ENCODE measurements at regions not wholly inside any gene's neighbourhood (a gene's known extent, or its start where the extent isn't known, plus 50 kb on each side); places are given as distances from the start of the nearest gene placed in this dataset.

DNA sequence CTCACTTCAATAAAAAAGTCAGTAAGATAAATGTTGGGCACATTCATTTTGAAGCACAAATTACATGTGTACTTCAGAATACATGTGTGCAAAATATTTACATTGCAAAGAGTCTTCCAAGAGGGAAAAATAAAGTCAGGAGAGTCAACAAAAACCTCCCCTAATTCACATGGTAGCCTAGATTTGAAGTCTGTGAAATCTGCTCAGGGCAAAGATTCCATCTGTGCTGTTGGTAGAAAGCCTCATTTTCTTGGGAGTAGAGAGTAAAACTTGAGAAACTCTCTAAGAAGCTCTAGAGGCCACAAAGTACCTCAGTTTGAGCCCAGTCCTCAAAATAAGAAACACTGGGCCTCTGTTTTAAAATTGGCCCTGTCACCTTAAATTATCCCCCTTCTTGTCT, 303.4 kb downstream of the RAB28 start:
- no peak for DNase-seq

DNA sequence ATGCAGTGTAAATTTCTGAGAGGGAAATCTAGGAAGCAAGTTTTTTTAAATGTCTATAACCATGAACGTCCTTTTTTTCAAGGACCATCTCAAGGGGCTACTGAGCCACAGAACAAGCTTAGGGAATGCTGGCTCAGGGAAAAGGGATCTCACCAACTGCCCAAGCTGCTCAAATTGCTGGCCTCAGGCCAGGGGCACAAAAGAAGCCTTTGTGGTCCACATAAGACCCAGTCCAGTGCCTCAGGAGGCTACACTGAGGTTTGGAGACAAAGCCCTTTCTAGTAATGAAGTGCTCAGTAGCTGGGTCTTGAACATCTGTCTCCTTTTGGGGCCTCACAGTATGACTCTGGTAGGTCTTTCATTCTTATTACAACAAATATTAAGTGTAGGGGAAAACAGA, 305.5 kb downstream of the RAB28 start:
- DNase-seq = no peak

GRCh38 chr4:13176741-13177142, 307.4 kb downstream of the RAB28 start:
- no peak for DNase-seq

- DNase-seq = no peak
Measured at GRCh38 chr4:13174926-13175325, 309.2 kb downstream of the RAB28 start.

DNA sequence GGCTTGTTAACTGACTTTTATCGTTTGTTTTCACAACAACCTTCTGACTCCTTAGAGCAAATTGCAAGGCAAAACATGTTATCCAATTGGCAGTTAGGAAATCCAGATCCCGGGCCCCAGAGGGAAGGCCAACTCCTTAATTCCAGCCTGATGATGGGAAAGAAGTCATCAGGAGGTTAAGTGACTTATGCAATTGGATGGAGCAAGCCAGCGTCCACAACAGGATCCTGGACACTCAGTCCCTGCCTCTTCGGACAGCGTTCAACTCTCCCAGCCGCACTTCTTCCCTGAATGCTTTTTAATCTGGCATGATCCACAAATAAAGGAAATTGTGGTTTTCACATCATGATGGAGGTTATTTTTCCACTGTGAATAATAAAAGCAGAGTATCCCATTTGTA, 310.1 kb downstream of the RAB28 start:
- DNase-seq = no peak

DNA sequence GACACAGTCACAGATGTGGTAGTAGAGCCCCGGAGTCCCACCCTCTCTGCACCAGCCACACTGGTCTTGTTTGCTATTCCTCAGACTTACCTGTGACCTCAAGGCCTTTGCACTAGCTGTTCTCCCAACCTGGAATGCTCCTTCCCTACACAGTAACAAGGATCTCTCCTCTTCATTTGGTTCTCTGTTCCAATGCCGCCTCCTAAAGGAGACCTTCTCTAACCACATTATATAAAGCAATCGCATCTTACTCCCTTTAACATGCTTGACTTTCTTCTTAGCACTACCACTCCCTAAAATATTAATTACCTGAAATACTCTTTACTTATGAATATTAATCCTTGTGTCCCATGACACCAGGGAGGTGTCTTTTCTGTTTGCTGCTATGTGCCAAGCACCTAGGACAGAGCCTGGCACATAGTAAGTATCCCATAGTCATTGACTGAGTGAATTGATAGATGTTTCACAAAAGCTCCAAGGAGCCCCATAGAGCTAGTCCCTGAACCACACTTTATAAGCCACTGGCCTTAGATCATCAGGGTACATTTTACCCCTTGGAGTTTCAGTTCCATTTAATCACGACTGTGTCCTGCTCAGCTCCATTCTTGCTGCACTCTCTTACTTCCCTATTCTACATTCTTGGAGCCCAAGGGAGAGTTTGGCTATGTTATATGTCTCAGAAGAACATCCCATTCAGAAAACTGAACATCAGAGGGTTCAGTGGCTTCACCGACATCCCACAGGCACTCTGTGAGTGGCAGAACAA, 312.7 kb downstream of the RAB28 start:
- DNase-seq = no peak

GRCh38 chr4:13169731-13170525, 314.2 kb downstream of the RAB28 start:
- DNase-seq = no peak

DNA sequence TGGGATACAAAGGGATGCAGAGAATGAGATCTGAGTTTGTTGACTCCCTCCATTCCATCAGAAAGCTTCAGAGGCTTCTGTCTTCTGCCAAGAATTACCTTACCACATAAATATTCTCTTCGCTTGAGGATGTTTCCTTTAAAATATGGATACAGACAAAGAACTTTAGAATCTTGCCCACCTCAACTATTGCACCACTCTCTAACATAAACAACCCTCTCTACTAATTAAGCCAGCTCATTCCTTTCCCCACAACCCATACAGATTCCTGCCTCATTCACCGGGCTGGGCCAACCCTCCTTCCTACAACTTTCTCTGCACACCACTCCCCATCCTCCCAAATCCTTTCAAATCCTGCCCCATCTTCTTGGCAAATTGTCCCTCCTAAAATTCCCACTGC, 315.8 kb downstream of the RAB28 start:
- no peak for DNase-seq

DNA sequence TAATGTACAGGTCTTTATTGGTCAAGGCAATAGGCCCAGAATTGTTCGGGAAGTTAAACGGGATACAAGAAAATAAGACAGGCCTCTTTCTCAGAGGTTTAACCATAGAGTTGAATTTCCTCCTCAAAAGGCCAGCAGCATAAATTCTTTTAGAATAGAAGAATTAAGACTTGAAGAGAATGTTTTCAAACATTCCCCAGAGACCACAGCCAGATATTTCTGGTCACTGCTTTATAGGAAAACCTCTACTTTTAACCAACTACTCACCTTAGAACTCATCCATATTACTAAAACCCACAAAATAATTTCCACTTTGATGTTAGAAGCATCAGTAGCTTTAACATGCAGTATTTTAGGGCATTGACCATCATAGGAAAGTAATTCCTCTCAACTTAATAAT, 317.9 kb downstream of the RAB28 start:
- DNase-seq = no peak

- no peak for DNase-seq
Measured at GRCh38 chr4:13164783-13165331, 319.3 kb downstream of the RAB28 start.

DNA sequence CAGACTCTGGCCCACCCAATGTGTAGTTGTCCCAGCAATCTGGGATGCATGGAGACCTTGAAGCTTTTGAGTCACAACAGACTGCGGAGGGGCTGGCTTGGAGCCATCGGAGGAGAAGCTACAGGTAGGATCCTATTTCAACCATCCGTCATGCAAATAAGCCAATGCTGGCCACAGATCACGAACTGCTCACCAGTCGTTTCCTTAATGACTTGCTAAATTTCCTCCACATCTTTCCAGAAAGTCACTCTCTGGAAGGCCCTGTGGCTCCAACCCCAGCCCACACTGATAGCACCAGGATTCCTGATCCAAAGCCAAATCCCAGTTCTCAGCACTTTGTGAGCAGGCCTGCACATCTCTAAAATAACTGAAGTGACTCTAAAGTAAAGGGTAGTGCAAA, 321.3 kb downstream of the RAB28 start:
- no peak for DNase-seq

- no peak for DNase-seq
Measured at GRCh38 chr4:13160920-13161319, 323.2 kb downstream of the RAB28 start.

DNA sequence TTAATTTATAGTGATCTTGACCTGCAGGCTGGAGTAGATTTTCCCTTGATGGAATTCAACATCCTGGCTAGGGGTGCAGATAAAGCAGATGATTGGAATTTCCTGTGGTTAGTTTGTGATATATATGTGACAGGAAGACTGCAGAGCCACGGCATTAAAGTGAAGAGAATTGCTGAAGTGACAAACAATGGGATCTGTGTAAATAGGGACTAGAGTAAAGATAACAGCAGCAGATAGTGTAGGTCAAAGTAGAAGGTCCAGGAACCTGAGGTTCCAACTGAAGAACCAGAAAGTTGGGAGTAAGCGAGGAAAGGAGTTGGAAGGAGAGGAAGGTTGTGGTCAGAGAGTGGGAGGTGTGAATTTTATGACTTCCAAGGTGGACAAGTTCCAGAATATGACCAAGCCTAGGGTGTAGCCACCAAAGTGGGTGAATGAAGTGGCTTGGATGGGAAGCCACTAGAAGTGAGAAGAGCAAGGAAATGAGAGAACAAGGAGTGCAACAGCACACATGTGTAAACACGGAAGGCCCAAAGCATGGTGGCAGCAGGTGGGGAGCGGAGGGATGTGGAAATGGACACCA, 325.0 kb downstream of the RAB28 start:
- DNase-seq = no peak

- DNase-seq = no peak
Measured at GRCh38 chr4:13151194-13151593, 332.9 kb downstream of the RAB28 start.

- no peak for DNase-seq
Measured at GRCh38 chr4:13143222-13144070, 340.7 kb downstream of the RAB28 start.

DNA sequence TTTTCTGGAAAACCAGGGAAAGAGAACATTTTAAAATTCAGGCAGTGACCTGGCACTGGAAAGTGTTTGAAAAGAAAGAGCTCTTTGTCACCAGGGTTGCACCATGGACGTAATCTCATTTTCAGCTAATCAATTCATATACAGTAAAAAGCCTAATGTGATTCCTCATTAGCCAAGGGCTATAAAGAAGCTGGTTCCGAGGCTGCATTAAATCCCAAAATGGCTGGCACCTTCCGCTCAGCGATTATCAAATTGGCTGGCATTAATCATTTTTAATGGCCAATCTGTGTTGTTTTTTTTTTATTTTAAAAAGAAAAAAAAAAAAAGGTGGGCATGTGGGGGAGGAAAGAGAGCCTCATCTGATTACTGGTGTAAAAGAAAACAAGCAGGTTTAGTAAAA, 341.4 kb downstream of the RAB28 start:
- DNase-seq = no peak

DNA sequence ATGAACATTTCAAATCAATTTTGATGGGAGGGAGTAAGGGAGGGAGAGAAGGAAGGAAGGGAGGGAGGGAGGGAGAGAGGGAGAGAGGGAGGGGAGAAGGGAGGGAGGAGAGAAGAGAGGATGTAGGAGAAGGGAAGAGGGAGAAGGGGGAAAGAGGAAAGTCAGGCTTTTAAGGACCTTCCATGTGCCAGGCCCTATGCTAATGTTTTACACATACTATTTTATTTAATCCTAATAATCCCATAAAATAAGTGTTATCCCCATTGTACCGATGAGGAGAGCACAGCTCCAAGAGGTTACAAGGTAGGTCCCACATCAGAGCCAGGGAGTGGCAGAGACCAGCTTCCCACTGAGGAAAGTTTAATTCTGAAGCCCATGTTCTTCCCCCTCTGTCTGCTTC, 341.9 kb downstream of the RAB28 start:
- DNase-seq = no peak

GRCh38 chr4:13137390-13137789, 346.8 kb downstream of the RAB28 start:
- no peak for DNase-seq

DNA sequence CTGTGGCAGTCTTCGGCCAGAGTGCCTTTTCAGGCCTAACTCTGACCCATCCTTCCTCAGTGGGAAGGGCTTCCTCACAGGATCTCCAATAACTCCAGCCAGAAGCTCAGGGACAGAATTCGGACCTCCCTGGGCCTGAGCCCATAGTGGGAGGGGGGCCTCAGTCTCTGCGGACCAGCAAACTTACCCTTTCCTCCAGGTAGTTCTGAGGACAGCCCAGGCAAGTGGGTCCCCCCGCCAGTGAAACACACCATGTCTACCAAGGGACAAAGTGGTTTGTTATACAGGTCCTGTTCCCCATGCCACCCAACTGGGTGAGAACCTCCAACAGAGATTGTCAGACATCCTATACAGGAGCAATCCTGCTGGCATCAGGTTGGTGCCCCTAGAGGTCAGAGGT, 350.4 kb downstream of the RAB28 start:
- no peak for DNase-seq

DNA sequence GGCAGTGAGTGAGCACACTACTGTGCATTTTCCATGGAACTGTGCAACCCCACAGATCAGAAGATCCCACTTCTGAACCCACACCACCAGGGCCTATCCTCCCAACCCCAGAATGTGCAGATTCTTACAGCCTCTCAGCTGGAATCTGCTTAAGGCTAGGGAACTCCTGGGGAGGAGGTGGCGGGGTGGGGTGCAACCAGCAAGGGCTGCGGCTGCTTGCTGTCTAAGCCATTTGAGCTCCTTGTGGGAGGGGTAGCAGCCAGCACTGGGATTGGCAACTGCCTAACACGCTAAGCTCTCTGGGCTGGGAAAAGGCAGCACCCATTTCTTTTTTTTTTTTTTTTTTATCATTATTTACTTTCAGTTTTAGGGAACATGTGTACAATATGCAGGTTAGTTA, 353.3 kb downstream of the RAB28 start:
- DNase-seq = no peak

DNA sequence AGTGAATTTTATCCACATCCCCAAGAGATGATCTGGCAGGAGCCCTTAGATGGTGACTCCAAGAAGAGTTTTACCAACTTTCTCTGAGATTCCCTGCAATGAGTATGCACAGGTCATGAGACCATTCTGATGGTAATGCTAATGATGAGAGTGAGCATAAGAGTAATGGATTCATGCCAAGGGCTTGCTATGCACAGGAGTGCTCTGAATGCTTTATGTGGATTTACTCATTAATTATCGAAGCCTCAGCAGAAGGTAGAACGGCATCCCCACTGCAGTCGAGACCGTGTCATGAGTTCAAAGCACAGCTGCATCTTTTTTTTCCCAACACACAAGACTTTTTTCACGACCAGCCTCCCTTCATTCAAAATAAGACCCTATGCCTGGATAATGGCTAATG, 355.0 kb downstream of the RAB28 start:
- no peak for DNase-seq

DNA sequence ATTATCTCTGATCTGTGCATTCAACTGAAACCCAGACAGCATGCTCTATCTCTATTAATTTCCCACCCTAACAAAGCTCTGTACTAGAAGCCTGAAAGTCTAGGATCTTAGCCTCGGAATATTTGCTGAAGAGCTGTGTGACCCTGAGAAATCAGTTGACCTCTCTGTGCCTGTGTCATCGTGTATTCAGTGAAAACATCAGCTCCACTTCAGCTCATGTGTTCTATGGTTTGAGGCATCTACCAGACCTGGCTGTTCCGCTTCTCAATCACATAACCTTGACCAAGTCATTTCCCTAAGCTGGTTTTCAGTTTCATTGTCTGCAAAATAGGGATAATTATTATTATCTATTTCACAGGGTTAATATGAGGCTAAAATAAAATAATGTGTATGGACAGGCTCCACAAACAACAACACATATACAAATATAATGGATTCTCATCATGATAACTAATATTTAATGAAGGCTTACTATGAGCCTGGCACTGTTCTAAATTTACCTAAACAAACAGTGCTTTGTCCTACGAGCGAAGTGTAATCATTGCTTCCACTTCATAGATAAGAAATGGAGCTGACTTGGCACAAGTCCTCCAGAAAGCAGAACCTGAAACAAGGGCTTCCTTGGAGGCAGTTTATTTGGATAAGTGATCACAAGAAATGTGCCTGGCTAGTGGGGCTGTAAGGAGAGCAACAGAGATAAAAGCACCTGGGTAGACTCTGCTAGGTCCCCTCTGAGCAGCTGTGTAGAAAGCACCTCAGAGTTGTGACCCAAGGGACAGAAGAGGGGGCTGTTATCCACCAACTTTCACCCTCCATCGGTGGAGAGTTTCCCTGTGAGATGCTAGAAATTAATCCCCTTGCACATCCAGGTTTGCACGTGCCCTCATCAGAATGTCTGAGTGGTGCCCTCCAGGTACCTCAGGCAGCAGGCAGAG, 356.9 kb downstream of the RAB28 start:
- DNase-seq = no peak
